ENCODE measurements at regions not wholly inside any gene's neighbourhood (a gene's known extent, or its start where the extent isn't known, plus 50 kb on each side); places are given as distances from the start of the nearest gene placed in this dataset.

DNA sequence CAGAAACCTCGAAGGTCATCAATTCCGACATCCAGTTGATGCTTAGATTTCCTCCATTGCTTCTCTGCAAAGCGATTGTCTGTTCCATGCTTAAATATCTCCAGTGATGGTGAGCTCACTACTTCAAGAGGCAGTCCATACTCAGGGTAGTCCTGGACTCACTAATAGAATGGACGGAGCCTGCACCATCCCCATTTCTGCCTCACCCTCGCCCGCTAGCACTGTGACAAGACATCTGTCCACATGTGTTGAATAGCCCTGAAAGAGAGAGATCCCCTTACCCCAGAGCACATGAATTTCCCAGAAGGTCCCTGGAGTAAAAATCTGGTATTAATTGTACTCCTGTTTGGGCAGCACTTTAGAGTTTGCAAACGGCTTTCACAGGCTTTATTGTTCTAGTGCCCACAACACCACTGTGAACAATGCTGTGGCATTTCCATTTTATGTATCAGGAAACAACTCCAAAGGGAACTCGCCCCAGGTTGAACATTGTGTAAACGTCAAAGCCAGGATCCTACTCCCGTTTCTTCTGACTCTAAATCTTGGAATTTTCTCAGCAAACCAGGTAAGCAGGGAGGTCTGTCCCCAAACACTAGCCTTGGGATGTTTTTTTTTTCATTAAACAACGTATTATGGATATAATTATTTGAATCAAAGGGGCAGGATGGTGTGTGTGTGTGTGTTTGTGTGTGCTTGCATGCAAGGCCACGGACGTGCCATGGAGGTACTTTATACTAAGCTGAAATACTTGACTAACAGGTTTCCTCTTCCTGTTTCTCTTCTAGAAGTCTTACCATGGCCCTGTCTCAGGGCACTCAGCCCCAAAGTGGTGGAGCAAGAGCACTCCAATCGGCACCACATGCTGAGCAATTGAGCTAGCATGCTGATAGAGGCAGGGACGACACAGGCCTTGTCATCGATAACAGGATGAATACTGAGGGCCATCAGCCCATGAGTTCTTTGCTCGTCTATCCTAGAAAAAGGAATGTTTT, 198.3 kb downstream of the OPA1 start:
- TF ChIP-seq, protein P1, sequence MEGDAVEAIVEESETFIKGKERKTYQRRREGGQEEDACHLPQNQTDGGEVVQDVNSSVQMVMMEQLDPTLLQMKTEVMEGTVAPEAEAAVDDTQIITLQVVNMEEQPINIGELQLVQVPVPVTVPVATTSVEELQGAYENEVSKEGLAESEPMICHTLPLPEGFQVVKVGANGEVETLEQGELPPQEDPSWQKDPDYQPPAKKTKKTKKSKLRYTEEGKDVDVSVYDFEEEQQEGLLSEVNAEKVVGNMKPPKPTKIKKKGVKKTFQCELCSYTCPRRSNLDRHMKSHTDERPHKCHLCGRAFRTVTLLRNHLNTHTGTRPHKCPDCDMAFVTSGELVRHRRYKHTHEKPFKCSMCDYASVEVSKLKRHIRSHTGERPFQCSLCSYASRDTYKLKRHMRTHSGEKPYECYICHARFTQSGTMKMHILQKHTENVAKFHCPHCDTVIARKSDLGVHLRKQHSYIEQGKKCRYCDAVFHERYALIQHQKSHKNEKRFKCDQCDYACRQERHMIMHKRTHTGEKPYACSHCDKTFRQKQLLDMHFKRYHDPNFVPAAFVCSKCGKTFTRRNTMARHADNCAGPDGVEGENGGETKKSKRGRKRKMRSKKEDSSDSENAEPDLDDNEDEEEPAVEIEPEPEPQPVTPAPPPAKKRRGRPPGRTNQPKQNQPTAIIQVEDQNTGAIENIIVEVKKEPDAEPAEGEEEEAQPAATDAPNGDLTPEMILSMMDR (IDR thresholded peaks at IDR 0.05; ENCODE audit: low read depth, low read length) = no peak
- no peak for TF ChIP-seq POLR2A (IDR thresholded peaks at IDR 0.05; ENCODE audit: extremely low read depth, insufficient read length)
- TF ChIP-seq MYC (IDR thresholded peaks at IDR 0.05; ENCODE audit: low read depth, low read length) = no peak
